ENCODE measurements at regions not wholly inside any gene's neighbourhood (a gene's known extent, or its start where the extent isn't known, plus 50 kb on each side); places are given as distances from the start of the nearest gene placed in this dataset.
"Not testable (repeated sequence)": the region's sequence is repeated elsewhere in the genome, so short reads cannot be mapped to it uniquely, and the experiment has no call there.

GRCh38 chr9:119924736-119925135, 555.5 kb upstream of the BRINP1 start:
- no peak for DNase-seq (ENCODE audit: low read depth in 2 of 2)

GRCh38 chr9:119917175-119917574, 547.9 kb upstream of the BRINP1 start:
- no peak for DNase-seq (ENCODE audit: low read depth in 2 of 2)

DNA sequence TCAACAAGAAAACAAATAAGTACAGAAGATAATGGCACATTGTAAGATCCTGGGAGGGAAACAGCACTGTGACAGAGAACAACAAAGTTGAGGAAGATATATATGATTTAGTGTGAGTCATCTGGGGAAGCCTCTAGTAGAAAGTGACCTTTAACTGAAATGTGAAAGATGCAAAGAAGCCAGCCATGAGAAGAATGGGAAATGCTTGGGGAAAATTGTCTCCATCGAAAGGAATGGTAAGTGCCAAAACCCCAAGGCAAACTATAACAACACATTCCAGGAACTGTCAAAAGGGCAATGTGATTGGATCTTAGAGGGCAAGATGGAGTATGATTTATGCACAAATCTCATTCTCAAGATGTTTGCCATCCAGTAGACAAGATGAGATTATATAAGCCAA, 537.8 kb upstream of the BRINP1 start:
- no peak for DNase-seq (ENCODE audit: low read depth in 2 of 2)

- no peak for DNase-seq (ENCODE audit: low read depth in 2 of 2)
Observed at GRCh38 chr9:119905724-119906123, 536.5 kb upstream of the BRINP1 start.

DNA sequence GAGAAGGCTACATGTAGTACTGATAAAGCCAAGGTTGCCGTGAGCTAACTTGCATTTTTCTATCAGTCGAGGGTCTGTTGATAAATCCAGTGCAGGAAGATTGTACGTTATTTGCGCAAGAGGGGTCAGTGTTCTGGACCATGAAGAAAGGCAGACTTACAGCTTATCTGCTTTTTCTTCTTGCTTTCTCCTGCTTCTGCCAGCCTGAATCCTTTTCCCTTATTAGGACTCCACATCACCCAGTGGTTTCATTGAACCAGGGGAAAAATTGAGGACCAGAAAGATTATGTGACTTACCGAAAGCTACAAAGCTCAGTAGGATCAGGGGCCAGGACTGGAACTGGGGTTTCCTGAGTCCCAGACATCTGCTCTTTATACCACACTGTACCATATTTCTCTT, 534.6 kb upstream of the BRINP1 start:
- no peak for DNase-seq (ENCODE audit: low read depth in 2 of 2)

DNA sequence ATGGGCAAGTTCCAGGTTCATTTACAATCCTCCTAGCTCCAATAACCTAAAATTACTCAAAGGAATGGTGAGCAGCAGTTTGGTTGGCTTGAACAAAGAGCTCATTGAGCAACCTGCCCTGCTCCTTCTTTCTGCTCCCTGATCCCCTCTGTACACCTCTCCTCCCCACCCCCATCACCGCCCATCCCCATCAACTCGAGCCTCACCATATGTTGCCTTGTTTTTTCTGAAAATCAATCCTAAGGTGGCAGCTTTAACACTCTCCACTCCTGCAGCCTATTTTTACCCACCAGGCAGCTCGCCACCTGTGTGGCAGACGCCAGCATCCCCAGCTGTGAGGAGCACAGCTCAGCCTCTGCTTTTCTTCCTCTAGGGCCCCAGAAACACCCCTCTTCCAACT, 533.4 kb upstream of the BRINP1 start:
- DNase-seq (ENCODE audit: low read depth in 2 of 2), result no peak

- DNase-seq (ENCODE audit: low read depth in 2 of 2), result no peak
Observed at GRCh38 chr9:119898316-119898715, 529.1 kb upstream of the BRINP1 start.

DNA sequence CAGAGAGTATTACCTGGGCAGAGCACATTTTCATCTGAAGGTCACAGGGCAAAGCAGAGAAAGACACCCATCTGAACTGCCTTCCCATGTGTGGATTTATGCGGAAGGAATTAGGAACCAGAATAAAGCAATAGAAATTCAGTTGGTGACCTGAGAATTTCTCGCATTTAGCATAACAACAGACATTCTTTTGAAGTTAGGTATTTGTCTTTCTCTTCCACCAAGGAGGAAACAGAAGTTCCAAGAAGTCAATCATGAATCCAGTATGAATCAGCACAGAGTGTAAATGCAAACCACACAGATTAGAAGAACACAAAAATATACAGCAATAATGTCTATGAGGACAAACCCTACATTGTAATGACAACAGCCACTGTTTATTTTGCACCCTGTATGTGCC, 515.2 kb upstream of the BRINP1 start:
- no peak for DNase-seq (ENCODE audit: low read depth in 2 of 2)

DNA sequence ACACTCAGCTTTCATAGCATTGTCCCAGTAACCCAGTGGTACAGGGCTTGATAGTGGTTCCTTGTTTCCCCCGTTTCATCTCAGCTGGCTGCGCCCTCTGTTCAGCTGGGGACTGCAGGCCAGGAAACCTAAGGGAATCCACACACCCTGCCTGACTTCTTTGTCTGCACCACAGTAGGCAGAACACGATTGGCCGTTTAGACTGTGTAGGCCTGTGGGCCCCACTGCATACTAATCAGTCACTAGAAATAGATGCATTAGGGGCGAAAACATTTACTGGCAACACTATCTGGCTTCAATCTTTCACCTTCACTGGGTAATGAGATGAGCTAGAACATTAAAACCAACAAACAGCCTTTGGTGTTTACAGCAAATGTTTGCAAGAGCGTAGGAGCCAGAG, 512.7 kb upstream of the BRINP1 start:
- DNase-seq (ENCODE audit: low read depth in 2 of 2), result no peak

- DNase-seq (ENCODE audit: low read depth in 2 of 2), result no peak
Observed at GRCh38 chr9:119880361-119880760, 511.1 kb upstream of the BRINP1 start.

DNA sequence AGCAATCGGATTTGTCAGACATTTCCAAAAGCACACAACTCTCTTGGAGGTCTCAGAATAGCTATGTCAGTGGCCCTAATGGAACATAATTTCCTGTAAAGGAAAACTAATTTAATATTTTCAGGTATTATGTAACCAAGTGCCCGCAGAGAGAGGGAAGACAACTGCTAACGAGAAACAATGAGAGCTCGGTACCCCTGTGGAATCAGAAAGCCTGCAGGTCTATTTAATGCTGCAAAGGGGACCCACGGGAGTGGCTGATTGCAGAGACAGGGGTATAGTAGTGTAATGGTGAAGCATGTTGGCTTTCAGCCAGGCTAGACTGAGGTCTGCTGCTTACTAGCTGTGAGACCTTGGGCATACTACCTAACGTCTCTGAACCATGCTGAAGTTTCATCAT, 508.1 kb upstream of the BRINP1 start:
- no peak for DNase-seq (ENCODE audit: low read depth in 2 of 2)

GRCh38 chr9:119873877-119874276, 504.6 kb upstream of the BRINP1 start:
- no peak for DNase-seq (ENCODE audit: low read depth in 2 of 2)

DNA sequence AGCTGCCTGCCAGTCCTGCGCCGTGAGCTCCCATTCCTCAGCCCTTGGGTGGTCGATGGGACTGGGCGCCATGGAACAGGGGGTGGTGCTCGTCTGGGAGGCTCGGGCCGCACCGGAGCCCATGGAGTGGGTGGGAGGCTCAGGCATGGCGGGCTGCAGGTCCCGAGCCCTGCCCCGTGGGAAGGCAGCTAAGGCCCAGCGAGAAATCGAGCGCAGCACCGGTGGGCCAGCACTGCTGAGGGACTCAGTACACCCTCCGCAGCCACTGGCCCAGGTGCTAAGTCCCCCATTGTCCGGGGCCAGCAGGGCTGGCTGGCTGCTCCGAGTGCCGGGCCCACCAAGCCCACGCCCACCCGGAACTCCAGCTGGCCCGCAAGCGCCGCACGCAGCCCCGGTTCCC, 501.0 kb upstream of the BRINP1 start:
- not testable (repeated sequence) for DNase-seq (ENCODE audit: low read depth in 2 of 2)

DNA sequence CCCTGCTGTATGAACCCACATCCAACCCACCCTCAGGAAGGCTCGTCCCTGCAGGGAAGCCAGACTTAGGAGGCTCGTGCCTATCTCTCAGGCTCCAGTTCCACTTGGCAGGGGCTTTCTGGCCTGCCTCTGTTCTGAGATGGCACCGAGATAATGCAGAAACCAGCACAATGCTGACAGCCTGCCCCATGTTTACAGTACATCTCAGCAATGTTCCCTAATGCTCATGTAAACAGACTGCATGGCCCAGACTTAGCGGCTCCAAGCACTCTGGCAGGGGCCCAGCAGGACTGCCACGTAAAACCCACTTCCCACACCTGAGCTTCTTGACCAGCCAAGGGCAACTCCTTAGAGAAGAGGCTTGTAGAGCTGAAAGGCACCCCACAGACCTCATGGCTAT, 499.5 kb upstream of the BRINP1 start:
- DNase-seq (ENCODE audit: low read depth in 2 of 2), result no peak

DNA sequence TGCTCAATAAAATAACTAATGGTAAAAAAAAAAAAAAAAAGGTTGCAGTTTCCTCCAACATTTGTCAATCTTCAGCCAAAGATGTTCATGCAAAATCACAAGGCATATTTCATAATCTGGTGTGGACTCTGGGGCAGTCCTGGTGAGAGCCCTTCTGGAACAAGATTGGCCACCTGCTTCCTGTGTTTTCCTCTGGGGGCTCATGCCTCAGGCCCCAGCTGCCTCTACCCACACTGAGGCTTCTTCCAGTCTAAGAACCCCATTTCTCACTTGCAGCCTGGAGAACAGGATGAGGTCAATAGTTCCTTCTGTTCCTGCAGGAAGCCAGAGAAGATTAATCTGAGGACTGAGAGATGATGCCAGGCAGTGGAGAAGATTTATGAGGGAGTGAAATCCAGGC, 492.6 kb upstream of the BRINP1 start:
- DNase-seq (ENCODE audit: low read depth in 2 of 2), result no peak

DNA sequence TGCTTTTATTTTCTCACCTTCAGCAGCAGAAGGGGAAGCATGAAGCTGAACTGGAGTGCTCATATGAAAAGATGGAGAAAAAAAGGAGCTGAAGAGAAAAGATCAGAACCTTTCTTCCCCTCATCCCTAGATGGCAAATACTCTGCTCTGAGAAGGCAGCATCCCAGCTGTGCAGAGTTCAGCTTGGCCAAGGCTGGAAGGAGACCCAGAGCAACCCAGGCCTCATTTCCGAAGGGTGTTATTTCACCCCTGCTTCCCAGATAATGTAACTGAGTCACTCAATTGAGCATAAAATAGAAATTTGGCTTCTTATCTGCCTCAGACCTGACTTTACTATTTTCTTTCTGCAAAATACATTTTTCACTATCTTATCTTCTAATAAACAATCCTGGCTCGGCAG, 489.9 kb upstream of the BRINP1 start:
- no peak for DNase-seq (ENCODE audit: low read depth in 2 of 2)

- no peak for DNase-seq (ENCODE audit: low read depth in 2 of 2)
Observed at GRCh38 chr9:119853126-119853525, 483.9 kb upstream of the BRINP1 start.

DNA sequence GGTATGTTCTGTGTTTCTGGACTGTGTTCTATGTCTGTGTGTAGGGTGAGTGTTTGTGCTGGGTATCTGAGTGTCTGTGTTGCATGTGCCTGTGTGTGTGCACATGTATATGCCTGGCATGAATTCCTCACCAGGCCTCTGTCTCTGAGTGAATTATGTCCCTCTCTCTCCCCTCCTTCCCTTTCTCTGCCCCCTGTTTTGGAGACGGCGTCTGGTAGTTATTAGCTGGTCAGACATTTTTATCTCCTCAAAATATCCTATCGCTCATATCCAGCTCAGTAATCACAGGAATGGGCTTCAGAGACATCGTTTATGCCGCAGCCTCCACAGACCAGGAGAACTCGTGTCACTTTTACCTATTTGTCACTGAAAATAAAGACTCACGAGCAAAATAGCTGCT, 483.2 kb upstream of the BRINP1 start:
- no peak for DNase-seq (ENCODE audit: low read depth in 2 of 2)

- DNase-seq (ENCODE audit: low read depth in 2 of 2), result no peak
Observed at GRCh38 chr9:119844431-119844830, 475.2 kb upstream of the BRINP1 start.

- DNase-seq (ENCODE audit: low read depth in 2 of 2), result no peak
Observed at GRCh38 chr9:119841016-119841415, 471.8 kb upstream of the BRINP1 start.

- DNase-seq (ENCODE audit: low read depth in 2 of 2), result no peak
Observed at GRCh38 chr9:119839888-119840287, 470.7 kb upstream of the BRINP1 start.

DNA sequence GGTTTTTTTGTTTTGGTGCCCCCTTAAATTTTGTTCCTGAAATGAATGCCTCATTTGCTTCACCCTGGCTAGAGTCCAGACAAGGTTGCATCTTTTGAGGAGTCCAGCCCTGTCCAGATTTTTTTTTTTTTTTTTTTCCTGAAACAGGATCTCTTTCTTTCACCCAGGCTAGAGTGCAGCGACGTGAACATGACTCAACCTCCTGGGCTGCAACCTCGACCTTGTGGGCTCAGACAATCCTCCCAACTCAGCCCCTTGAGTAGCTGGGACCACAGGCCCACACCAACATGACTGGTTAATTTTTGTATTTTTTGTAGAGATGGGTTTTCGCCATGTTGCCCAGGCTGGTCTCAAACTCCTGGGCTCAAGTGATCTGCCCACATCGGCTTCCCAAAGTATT, 469.0 kb upstream of the BRINP1 start:
- no peak for DNase-seq (ENCODE audit: low read depth in 2 of 2)

- DNase-seq (ENCODE audit: low read depth in 2 of 2), result no peak
Observed at GRCh38 chr9:119836036-119836435, 466.8 kb upstream of the BRINP1 start.

- DNase-seq (ENCODE audit: low read depth in 2 of 2), result no peak
Observed at GRCh38 chr9:119834064-119834620, 464.9 kb upstream of the BRINP1 start.

DNA sequence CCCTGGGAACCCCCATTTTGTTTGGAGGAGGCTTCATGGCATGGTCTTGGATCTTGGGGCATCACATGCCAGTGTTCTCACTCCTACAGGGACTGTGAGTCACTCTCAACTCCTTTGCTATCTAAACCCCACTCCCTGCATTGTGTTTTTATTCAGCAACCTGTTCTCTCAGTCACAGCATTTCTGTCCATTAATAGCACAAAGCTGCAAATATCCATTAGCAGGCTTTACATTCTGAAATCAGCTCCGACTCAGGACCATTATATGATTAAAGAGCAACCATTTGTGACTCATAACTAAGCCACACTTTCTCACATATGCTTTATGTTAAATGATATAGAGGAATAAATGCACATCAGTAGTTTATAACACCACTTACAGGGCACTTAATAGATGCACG, 462.1 kb upstream of the BRINP1 start:
- DNase-seq (ENCODE audit: low read depth in 2 of 2), result no peak

Data from stimulated activated CD4-positive, alpha-beta T cell treated with anti-CD3 and anti-CD28 coated beads, Interleukin-4, amount 100 ng/mL, for 48 hours (primary cell).